ENCODE measurements at regions not wholly inside any gene's neighbourhood (a gene's known extent, or its start where the extent isn't known, plus 50 kb on each side); places are given as distances from the start of the nearest gene placed in this dataset.

DNA sequence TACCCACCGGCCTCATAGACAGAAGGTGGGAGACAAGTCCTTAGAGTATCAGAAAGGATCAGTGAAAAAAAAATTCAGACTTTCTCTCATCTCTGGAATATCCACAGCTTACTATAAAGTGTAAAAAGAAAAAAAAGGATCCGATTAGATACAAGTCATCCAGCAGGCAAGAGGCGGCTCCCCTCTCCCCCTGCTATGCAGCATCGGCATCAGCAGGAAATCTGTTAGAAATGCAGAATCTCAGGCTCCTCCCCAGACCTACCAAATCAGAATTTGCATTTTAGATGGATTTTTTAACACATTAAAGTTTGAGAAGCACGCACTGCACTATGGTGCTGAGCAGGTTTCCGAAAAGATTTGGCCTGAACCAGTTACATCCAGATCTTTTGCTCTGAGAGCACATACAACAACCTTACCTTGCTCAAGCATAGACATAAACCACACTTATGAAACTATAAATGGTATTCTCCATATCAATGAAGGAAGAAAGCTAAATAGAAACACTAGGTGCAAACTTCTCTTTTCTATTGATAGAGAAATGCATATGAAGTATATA lies 117.0 kb upstream of the POU3F2 start:
- no peak for DNase-seq (ENCODE audit: low spot score)

DNA sequence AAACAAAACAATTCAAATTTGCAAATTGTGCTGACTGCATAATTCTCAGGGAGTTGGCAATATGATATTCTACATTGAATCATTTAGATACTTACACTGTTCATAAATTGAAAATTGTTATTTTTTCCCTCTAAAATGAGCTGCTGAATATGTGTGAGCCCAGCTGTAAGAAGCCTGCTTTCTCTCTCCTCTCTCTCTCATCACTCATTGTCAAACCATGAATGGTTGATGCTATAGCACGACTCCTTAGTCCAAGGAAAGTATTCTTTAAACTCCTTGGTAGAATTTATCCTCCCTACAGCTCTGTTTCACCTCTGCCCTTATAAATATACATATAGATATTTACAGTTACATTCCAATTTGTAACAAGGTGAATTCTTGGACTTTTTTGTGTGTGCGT lies 116.4 kb upstream of the POU3F2 start:
- no peak for DNase-seq (ENCODE audit: low spot score)

DNA sequence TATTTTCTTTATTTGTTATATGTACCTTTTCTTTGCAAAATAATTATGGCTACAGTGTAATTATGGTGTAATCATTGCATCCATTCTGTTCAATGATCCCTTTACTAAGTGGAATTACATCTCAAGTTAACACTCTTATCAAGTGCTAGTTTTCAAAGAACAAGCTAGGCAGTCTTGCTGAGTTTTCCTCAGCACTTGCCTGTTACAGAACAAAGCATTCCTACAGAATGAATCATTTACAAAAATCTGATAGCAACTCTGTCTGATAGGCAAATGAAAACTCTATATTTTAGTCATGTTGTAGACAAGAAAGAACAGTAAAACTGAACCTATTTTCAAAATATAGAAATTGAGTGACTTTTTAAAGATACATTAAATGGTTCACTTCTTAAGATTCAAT lies 109.8 kb upstream of the POU3F2 start:
- no peak for DNase-seq (ENCODE audit: low spot score)

DNA sequence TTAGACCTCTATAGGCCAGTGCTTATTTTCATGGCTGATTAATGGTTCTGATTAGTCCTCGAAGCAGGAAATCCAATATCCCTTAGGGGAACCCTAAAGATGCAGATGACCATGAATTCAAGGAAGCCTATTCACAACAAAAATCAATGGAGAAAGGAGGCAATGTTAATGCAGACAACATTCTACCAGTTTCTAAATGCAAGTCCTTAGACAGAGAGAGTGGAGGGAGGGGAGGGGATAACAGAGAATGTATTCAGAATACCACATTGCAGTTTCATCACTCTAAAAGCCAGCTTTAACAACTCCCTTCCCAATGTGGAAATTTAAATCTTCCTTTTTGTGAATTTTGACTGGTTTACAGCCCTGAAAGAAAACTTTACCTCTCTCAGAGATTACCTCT lies 87.1 kb upstream of the POU3F2 start:
- DNase-seq (ENCODE audit: low spot score), result no peak

DNA sequence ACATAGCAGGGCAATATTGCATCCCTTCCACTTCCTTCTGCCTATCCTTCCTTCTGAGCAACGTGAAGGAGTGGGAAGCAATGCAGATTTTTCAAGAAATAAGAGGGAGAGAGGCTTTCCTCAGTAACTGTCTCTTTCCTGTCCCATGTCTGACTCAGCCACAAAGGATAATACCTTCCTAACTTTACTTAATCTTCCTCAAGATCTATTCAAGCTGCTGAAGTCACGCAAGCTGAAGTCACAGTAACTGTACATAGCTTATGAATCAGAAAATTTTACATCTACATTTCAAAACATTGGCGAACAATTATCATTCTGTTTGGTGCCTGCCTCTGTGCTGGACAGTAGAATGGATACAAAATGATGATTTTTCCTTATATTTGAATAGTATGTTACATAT lies 86.4 kb upstream of the POU3F2 start:
- DNase-seq (ENCODE audit: low spot score), result no peak

DNA sequence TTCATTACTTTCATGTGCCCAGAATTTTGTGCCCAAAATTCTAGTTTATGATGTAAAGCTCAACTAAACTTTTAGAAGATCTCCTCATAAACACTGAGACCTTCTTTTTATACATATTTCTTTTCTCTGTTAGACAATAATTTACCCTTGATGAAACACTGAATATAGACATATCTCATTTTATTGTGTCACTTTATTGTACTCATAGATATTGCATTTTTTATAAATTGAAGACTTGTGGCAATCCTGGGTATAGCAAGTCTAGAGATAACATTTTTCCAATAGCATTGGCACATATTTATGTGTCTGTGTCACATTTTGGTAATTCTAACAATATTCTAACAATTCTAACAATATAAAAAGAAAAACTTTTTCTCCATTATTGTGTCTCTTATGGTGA lies 74.9 kb upstream of the POU3F2 start:
- DNase-seq (ENCODE audit: low spot score), result no peak

DNA sequence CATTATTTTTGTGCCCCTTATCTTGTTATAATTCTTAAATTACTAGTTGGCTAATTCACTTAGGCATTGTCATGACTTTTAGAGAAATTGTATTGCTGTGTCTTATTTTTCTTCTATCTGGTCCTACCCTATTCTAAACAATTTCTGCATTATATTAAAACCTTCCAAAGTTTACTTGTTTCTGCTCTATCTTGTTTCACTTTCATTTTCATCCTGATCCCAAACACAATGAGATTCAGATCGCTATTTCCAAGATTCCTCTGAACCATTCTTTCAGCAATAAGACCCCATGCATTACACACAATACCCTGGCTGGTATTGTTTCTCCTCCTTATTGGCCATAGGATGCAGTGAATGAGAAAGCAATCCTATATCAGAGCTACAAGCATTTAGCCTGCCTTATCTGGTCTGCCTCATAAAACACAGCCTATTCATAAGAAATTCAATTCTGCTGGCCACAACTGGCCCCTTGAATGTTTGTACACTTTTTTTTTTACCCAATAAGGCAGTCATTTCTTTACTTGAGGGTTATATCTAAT lies 69.9 kb upstream of the POU3F2 start:
- no peak for DNase-seq (ENCODE audit: low spot score)

DNA sequence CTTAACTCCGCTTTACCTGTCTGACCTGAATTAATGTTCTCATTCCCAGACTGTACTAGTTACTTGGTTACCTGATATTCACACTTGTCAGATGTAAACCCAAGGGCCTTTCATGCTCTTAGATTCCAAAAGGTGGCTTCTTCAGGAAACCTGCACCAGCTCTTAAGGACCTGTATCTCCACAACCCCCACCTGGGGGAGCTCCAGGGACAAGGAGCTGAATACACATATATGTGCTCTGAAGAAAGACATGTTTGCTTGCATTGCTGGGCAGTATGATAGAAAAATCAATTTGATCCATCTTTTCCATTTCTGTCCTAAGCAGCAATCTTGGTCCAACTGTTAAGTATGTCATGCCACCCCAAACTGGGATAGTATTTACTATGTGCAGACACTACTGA lies 64.8 kb upstream of the POU3F2 start:
- DNase-seq (ENCODE audit: low spot score), result no peak

DNA sequence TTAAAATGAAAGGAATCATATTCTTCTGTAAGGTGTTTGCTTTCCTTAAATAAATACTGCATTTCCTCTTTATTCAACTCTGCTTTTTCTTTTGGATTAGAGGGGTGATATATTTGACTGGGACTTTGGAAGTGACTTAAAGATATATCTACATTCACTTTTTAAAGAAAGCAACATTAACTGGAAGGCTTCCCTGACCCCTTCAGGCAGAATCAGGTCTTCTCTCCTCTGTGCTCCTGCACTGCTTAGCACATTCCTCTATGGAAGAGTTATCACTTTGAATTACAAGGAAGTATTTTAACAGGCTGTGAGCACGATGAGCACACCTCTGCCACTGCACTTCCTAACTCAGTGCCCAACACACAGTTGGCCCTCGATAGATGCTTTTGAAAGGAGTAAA lies 59.2 kb upstream of the POU3F2 start:
- no peak for DNase-seq (ENCODE audit: low spot score)

DNA sequence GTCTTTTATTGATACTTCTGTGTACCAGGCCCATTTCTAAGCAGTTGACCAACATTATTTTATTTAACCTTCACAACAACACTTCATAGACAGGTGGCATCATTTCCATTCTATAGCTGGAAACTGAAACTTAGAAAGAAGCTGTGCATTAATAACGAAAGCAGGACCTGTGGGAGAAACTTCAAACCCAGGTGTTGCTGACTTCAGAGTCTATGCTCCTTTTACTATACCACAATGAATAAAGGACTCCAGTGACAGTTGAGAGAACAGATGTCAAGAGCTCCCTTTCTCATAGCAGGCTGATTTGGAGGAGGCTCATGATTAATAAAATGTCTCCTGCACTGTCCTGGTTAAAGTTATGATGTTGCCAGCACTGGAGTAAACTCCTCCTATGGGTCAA lies 56.6 kb upstream of the POU3F2 start:
- no peak for DNase-seq (ENCODE audit: low spot score)

DNA sequence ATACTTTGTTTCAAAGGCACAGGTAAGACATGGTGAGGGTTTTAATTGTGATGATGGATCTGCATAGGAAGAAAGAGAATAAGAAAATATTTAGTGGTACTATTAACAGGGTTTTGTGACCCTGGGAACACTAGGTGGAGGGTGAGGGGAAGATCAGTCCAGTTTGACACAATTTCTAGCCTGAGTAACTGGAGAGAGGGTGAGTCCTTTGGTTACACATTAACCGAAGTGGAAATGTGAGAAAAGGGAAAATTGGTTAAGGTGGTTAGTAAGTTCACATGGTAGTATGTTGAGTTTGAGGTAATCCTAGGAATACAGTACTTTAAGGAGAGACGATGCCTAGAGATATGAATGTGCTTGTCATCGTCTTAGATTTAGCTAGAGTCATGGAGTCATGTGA lies 54.8 kb upstream of the POU3F2 start:
- DNase-seq (ENCODE audit: low spot score), result no peak

DNA sequence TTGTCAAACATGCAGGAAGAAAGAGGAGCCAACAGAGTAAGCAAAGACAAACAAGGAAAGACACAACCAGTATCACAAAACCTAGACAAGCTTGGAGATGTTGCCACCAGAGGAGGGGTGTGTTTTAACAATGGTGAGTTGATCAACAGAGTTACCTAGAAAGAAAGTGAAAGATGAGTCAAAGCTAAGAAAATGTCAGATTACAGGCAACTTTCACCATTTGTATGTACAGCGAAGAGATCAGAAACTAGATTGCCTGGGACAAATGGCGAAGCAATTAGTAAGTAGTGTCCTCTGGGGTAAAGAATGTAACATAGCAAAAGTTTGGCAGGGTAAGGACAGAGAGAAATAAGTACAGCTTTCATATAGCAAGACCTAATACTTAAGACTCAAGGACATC lies 51.6 kb upstream of the POU3F2 start:
- DNase-seq (ENCODE audit: low spot score), result no peak

DNA sequence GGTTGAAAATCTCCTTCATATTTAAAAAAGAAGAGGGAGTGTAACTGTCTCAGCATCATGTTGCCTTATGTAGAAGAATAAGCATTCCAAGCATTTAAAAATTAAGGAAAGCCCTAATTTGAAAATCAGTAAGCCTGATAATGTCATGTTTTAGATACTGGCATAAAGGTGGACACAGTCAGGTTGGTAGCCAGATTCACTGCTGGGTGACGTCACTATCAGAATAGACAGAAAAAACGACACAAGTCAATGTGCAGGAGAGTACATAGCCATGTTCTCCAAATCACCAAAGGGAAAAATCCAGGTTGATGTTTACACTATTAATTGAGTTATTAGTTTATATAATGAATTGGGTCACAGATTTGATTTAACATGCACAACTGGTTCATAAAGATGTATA lies 50.8 kb upstream of the POU3F2 start:
- DNase-seq (ENCODE audit: low spot score), result no peak

Measured in CD4-positive, alpha-beta T cell treated with Interleukin-15 for 4 hours (primary cell).